K562 (cell line): ENCODE measurements at regions not wholly inside any gene's neighbourhood (a gene's known extent, or its start where the extent isn't known, plus 50 kb on each side); places are given as distances from the start of the nearest gene placed in this dataset.

Source experiments
- ATAC-seq: fragments of 200-7000 bp; cut with Tn5 transposase; 3 replicates; pipeline ENCODE4 v1.9.1; 2020; ENCODE audit warnings: moderate library complexity
- BruUV-seq: library from RNA; stranded (reverse); fragments of 400-500 nt; replicated peaks from 2 replicates; lab custom pipeline; 2021; lab: Mats Ljungman, UMichigan
- CTCF ChIA-PET: fragments of 300-600 bp; formaldehyde crosslinking; extraction: SDS; loops from one replicate; lab custom pipeline; 2021; ENCODE audit warnings: low intra/inter-chr PET ratio; lab: Yijun Ruan, JAX
- POLR2A ChIA-PET: fragments of 300-600, 350-650 bp; sonication (Branson Sonifier 250); formaldehyde crosslinking; extraction: SDS; loops from one replicate; lab custom pipeline; 2021; ENCODE audit warnings: antibody characterized with exemption, inconsistent platforms; lab: Yijun Ruan, JAX
- DNase-seq, 4 experiments: peaks; one replicate each; pipeline versions ENCODE4 v3.0.0 to v3.0.0-alpha.2; 2011 to 2018; ENCODE audit warnings: low spot score in 3 of 4, mixed read lengths in 3 of 4; ENCODE audit errors: extremely low read depth in 1 of 4
- FAIRE-seq: peaks from 2 replicates; lab custom pipeline; 2011; peaks lifted over from hg19 to GRCh38; lab: Jason Lieb, UNC
- H2AFZ ChIP-seq: 2 replicates; pipeline ENCODE4 v1.6.0; 2011; ENCODE audit warnings: low read depth, low read length, control low read depth, inconsistent platforms
- H3K27ac ChIP-seq: fragments of 200-600 bp; 3 replicates; pipeline ENCODE4 v1.8.0; 2011; ENCODE audit warnings: low read depth, mild to moderate bottlenecking, control low read depth, inconsistent platforms, low read length, moderate library complexity, mixed read lengths; ENCODE audit errors: extremely low read depth
- H3K27me3 ChIP-seq, 2 experiments: fragments of 300-600 bp in 1 of 2; 2 replicates in 1 of 2; 3 replicates in 1 of 2; pipeline versions ENCODE4 v1.6.0 to v1.8.0; 2011; ENCODE audit warnings: inconsistent platforms in 2 of 2, low read length in 2 of 2, mild to moderate bottlenecking in 1 of 2, mixed read lengths in 1 of 2, moderate library complexity in 1 of 2; ENCODE audit not compliant: control insufficient read depth in 2 of 2, insufficient read depth in 2 of 2
- H3K36me3 ChIP-seq: fragments of 300-600 bp; 3 replicates; pipeline ENCODE4 v1.8.0; 2011; ENCODE audit warnings: mild to moderate bottlenecking, low read length, inconsistent platforms; ENCODE audit not compliant: control insufficient read depth, insufficient read depth
- H3K4me1 ChIP-seq, 2 experiments: fragments of 200-600 bp in 1 of 2; replicated peaks in 1 of 2; 2 replicates in 1 of 2; 3 replicates in 1 of 2; pipeline versions ENCODE4 v1.5.1 to v1.8.0; 2011; ENCODE audit warnings: inconsistent platforms in 2 of 2, low read length in 2 of 2, mild to moderate bottlenecking in 1 of 2, mixed read lengths in 1 of 2, moderate library complexity in 1 of 2; ENCODE audit not compliant: control insufficient read depth in 2 of 2, insufficient read depth in 2 of 2
- H3K4me2 ChIP-seq: 2 replicates; pipeline ENCODE4 v1.6.1; 2011; ENCODE audit warnings: low read length, control low read depth, inconsistent platforms, mixed read lengths; ENCODE audit not compliant: insufficient read depth
- H3K4me3 ChIP-seq: fragments of 200-600 bp; sonication (generic), shearing (Covaris generic); 2 replicates; pipeline ENCODE4 v1.5.1; 2016; ENCODE audit warnings: control low read depth, inconsistent platforms
- H3K79me2 ChIP-seq: fragments of 200-600 bp; 3 replicates; pipeline ENCODE4 v1.8.0; 2011; ENCODE audit warnings: low read length, inconsistent platforms; ENCODE audit not compliant: control insufficient read depth, insufficient read depth
- H3K9ac ChIP-seq, 2 experiments: 2 replicates each; pipeline versions ENCODE4 v1.6.0 to v1.6.1; 2011; ENCODE audit warnings: low read depth in 2 of 2, low read length in 2 of 2, control low read depth in 1 of 2, inconsistent platforms in 1 of 2, mild to moderate bottlenecking in 1 of 2, mixed read lengths in 1 of 2; ENCODE audit not compliant: insufficient read depth in 1 of 2
- H3K9me1 ChIP-seq: one replicate; pipeline ENCODE4 v1.6.0; 2011; ENCODE audit warnings: inconsistent platforms, mild to moderate bottlenecking, low read length, moderate library complexity; ENCODE audit not compliant: control insufficient read depth, insufficient read depth
- H3K9me3 ChIP-seq: replicated peaks from 2 replicates; pipeline ENCODE4 v1.5.1; 2011; ENCODE audit warnings: low read depth, low read length, inconsistent platforms; ENCODE audit not compliant: control insufficient read depth, insufficient read depth
- H4K20me1 ChIP-seq: replicated peaks from 2 replicates; pipeline ENCODE4 v1.6.1; 2011; ENCODE audit warnings: low read length, inconsistent platforms, mixed read lengths; ENCODE audit not compliant: control insufficient read depth, insufficient read depth
- ARHGAP35 ChIP-seq: fragments of 450-650 bp; IDR thresholded peaks from 2 replicates; pipeline ENCODE4 v1.6.1; 2018; ENCODE audit not compliant: partially characterized antibody
- E2F3 ChIP-seq: fragments of 250-450 bp; sonication (Bioruptor Pico); IDR thresholded peaks from 2 replicates; pipeline ENCODE4 v1.4.0; 2020; ENCODE audit warnings: mild to moderate bottlenecking
- NR4A1 ChIP-seq, 2 experiments: fragments of 250-450 bp in 1 of 2; fragments of 450-650 bp in 1 of 2; sonication (Bioruptor Pico) in 1 of 2; IDR thresholded peaks; 2 replicates each; pipeline versions ENCODE4 v1.4.0 to v1.6.1; 2016 to 2020; ENCODE audit warnings: mild to moderate bottlenecking in 2 of 2, missing compliant biosample characterization in 1 of 2, missing genetic modification characterization in 1 of 2, moderate library complexity in 1 of 2
- WGBS: fragments of 100-300 bp; shearing (Covaris generic); methylation state at CpG from one replicate; pipeline ENCODE4 v1.1.6; 2016; ENCODE audit warnings: low coverage, mixed read lengths; ENCODE audit not compliant: insufficient coverage; ENCODE audit errors: missing lambda C conversion rate; 5-methylcytosine and 5-hydroxymethylcytosine counted together
- in situ Hi-C: fragments of 300-500 bp; cut with MboI; formaldehyde crosslinking; loops from 4 replicates; pipeline ENCODE4 v1.15.0; 2018; ENCODE audit warnings: inconsistent platforms, mixed read lengths
- intact Hi-C: fragments of 100-400 bp; cut with micrococcal nuclease; formaldehyde crosslinking; loops from 2 replicates; pipeline ENCODE4 v1.14.2; 2022
- TF ChIP-seq, protein P1 (sequence below): fragments of 450-650 bp; IDR thresholded peaks from 2 replicates; pipeline ENCODE4 v1.6.1; 2016; ENCODE audit warnings: mild to moderate bottlenecking, moderate library complexity
- TF ChIP-seq, protein P2 (sequence below): sonication (generic); formaldehyde crosslinking; IDR thresholded peaks from 2 replicates; pipeline ENCODE4 v1.8.0; 2023; ENCODE audit warnings: mild to moderate bottlenecking, missing genetic modification reagents

DNA sequence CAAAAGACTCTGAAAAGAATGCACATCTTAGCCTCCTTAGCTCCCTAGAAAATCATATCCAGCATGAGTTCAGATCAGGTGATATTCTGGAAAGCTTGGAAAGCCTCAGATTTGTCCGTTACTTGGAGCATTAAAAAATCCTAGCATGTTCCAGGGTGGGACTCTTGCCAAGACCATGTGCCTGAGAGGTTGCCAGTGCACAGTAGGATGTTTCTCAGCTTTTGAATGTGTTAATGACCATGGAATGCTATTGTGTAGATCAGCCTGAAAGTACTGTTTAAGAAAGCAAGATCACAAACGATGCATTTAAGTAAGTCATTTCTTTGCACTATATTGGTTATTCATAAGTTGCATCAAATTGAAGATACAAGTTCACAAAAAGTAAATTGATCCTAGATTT, 230.5 kb downstream of the ETNK1 start:
- no peaks in the 10 kb centered on the region for H3K36me3 ChIP-seq
- intact Hi-C loops = loop anchor here (5.0 kb wide), 2 partner anchors 127 to 202 kb away; no protein-coding TSS in a partner anchor
- H3K27me3 ChIP-seq = no peaks in the 10 kb centered on the region
- WGBS = 0% methylated on average over 2 of the region's 2 CpGs
- CTCF ChIA-PET = interaction anchor here (1.7 kb wide), 1 partner anchor 146 kb away, joined by 3 read pairs; no protein-coding TSS in a partner anchor
- H3K9me3 ChIP-seq = no peaks in the 10 kb centered on the region
- in situ Hi-C loops = no loop called here
- POLR2A ChIA-PET = interaction anchor here (0.5 kb wide), 1 partner anchor 9 kb away, joined by 3 read pairs; no protein-coding TSS in a partner anchor
- H3K27ac ChIP-seq = no peak overlapping the region
- H3K4me2 ChIP-seq = no peak overlapping the region
- no TSS peak for BruUV-seq
- no peak overlapping the region for H3K9ac ChIP-seq
- DNase-seq = no peak
- FAIRE-seq = no peak
- no peak overlapping the region for H3K4me3 ChIP-seq
- no peaks in the 10 kb centered on the region for H3K4me1 ChIP-seq
- H4K20me1 ChIP-seq = no peaks in the 10 kb centered on the region
- no peak overlapping the region for H2AFZ ChIP-seq
- H3K79me2 ChIP-seq = no peaks in the 10 kb centered on the region
- ATAC-seq = no peak
- no peaks in the 10 kb centered on the region for H3K9me1 ChIP-seq
- TF ChIP-seq ARHGAP35 = no peak
- TF ChIP-seq E2F3 (CRISPR knock-in tag) = no peak
- no peak for TF ChIP-seq NR4A1 (CRISPR knock-in tag; IDR thresholded peaks at IDR 0.05)
- no peak for TF ChIP-seq NR4A1 (tag; IDR thresholded peaks at IDR 0.05)
- TF ChIP-seq, protein P1, sequence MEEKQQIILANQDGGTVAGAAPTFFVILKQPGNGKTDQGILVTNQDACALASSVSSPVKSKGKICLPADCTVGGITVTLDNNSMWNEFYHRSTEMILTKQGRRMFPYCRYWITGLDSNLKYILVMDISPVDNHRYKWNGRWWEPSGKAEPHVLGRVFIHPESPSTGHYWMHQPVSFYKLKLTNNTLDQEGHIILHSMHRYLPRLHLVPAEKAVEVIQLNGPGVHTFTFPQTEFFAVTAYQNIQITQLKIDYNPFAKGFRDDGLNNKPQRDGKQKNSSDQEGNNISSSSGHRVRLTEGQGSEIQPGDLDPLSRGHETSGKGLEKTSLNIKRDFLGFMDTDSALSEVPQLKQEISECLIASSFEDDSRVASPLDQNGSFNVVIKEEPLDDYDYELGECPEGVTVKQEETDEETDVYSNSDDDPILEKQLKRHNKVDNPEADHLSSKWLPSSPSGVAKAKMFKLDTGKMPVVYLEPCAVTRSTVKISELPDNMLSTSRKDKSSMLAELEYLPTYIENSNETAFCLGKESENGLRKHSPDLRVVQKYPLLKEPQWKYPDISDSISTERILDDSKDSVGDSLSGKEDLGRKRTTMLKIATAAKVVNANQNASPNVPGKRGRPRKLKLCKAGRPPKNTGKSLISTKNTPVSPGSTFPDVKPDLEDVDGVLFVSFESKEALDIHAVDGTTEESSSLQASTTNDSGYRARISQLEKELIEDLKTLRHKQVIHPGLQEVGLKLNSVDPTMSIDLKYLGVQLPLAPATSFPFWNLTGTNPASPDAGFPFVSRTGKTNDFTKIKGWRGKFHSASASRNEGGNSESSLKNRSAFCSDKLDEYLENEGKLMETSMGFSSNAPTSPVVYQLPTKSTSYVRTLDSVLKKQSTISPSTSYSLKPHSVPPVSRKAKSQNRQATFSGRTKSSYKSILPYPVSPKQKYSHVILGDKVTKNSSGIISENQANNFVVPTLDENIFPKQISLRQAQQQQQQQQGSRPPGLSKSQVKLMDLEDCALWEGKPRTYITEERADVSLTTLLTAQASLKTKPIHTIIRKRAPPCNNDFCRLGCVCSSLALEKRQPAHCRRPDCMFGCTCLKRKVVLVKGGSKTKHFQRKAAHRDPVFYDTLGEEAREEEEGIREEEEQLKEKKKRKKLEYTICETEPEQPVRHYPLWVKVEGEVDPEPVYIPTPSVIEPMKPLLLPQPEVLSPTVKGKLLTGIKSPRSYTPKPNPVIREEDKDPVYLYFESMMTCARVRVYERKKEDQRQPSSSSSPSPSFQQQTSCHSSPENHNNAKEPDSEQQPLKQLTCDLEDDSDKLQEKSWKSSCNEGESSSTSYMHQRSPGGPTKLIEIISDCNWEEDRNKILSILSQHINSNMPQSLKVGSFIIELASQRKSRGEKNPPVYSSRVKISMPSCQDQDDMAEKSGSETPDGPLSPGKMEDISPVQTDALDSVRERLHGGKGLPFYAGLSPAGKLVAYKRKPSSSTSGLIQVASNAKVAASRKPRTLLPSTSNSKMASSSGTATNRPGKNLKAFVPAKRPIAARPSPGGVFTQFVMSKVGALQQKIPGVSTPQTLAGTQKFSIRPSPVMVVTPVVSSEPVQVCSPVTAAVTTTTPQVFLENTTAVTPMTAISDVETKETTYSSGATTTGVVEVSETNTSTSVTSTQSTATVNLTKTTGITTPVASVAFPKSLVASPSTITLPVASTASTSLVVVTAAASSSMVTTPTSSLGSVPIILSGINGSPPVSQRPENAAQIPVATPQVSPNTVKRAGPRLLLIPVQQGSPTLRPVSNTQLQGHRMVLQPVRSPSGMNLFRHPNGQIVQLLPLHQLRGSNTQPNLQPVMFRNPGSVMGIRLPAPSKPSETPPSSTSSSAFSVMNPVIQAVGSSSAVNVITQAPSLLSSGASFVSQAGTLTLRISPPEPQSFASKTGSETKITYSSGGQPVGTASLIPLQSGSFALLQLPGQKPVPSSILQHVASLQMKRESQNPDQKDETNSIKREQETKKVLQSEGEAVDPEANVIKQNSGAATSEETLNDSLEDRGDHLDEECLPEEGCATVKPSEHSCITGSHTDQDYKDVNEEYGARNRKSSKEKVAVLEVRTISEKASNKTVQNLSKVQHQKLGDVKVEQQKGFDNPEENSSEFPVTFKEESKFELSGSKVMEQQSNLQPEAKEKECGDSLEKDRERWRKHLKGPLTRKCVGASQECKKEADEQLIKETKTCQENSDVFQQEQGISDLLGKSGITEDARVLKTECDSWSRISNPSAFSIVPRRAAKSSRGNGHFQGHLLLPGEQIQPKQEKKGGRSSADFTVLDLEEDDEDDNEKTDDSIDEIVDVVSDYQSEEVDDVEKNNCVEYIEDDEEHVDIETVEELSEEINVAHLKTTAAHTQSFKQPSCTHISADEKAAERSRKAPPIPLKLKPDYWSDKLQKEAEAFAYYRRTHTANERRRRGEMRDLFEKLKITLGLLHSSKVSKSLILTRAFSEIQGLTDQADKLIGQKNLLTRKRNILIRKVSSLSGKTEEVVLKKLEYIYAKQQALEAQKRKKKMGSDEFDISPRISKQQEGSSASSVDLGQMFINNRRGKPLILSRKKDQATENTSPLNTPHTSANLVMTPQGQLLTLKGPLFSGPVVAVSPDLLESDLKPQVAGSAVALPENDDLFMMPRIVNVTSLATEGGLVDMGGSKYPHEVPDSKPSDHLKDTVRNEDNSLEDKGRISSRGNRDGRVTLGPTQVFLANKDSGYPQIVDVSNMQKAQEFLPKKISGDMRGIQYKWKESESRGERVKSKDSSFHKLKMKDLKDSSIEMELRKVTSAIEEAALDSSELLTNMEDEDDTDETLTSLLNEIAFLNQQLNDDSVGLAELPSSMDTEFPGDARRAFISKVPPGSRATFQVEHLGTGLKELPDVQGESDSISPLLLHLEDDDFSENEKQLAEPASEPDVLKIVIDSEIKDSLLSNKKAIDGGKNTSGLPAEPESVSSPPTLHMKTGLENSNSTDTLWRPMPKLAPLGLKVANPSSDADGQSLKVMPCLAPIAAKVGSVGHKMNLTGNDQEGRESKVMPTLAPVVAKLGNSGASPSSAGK = no peak
- TF ChIP-seq, protein P2, sequence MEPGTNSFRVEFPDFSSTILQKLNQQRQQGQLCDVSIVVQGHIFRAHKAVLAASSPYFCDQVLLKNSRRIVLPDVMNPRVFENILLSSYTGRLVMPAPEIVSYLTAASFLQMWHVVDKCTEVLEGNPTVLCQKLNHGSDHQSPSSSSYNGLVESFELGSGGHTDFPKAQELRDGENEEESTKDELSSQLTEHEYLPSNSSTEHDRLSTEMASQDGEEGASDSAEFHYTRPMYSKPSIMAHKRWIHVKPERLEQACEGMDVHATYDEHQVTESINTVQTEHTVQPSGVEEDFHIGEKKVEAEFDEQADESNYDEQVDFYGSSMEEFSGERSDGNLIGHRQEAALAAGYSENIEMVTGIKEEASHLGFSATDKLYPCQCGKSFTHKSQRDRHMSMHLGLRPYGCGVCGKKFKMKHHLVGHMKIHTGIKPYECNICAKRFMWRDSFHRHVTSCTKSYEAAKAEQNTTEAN = no peak
